Vagina (tissue), 2 donors: ENCODE measurements at regions not wholly inside any gene's neighbourhood (a gene's known extent, or its start where the extent isn't known, plus 50 kb on each side); places are given as distances from the start of the nearest gene placed in this dataset.

Experiments
- POLR2A ChIP-seq, 2 donors: fragments of 450-650 bp; IDR thresholded peaks; one replicate each; pipeline ENCODE4 v1.6.1; 2017; ENCODE audit warnings: antibody characterized with exemption in 2 of 2, mild to moderate bottlenecking in 2 of 2, moderate library complexity in 2 of 2
- TF ChIP-seq, protein P1 (sequence below), 3 experiments: fragments of 450-650 bp in 2 of 3; fragments of 200-600 bp in 1 of 3; sonication (generic) in 1 of 3; IDR thresholded peaks; one replicate each; pipeline ENCODE4 v1.5.1; 2017 to 2019; ENCODE audit warnings: antibody characterized with exemption in 3 of 3, mild to moderate bottlenecking in 2 of 3, moderate library complexity in 2 of 3

DNA sequence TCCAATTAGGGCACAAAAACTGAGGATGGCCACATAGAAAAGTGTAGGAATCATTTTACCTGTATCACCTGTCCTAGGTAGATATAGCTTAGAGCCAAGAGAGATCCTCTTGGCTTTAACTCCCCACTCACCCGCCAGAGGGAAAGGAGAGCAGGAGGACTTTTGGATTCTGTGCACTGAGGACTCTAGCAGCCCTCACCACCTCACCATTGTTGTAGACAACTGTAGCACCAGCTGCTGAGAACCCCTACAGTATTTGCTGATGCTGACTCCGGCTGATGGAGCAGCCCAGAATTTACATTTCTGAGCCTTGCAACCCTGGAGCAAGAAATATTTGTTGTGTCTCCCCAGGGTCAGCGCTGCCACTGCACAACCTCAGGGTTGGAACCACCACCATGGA lies 2044.4 kb downstream of the OLFM4 start:
- TF ChIP-seq, protein P1, sequence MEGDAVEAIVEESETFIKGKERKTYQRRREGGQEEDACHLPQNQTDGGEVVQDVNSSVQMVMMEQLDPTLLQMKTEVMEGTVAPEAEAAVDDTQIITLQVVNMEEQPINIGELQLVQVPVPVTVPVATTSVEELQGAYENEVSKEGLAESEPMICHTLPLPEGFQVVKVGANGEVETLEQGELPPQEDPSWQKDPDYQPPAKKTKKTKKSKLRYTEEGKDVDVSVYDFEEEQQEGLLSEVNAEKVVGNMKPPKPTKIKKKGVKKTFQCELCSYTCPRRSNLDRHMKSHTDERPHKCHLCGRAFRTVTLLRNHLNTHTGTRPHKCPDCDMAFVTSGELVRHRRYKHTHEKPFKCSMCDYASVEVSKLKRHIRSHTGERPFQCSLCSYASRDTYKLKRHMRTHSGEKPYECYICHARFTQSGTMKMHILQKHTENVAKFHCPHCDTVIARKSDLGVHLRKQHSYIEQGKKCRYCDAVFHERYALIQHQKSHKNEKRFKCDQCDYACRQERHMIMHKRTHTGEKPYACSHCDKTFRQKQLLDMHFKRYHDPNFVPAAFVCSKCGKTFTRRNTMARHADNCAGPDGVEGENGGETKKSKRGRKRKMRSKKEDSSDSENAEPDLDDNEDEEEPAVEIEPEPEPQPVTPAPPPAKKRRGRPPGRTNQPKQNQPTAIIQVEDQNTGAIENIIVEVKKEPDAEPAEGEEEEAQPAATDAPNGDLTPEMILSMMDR (IDR thresholded peaks at IDR 0.05), result no peak
- TF ChIP-seq POLR2A (IDR thresholded peaks at IDR 0.05), result no peak
